ENCODE measurements at regions not wholly inside any gene's neighbourhood (a gene's known extent, or its start where the extent isn't known, plus 50 kb on each side); places are given as distances from the start of the nearest gene placed in this dataset.
"Not testable (repeated sequence)": the region's sequence is repeated elsewhere in the genome, so short reads cannot be mapped to it uniquely, and the experiment has no call there.

DNA sequence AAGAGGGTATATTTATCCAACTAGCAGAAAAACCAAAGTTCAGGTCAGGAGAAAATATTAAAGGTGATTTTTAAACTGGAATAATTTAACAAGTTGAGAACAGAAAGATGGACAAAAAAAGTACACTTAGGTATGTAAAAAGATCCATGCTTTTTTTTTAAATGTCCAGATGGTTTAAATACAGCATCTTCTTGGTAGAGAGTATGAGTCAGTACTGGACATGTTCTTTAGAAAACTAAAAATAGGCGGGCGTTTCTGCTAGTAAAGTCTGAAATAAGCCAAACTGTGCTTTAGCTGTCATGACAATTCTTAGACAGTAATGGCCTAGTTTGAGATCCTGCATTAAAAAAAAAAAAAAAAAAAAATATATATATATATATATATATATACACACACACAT is 255.9 kb upstream of the ST8SIA4 start:
- no peak for DNase-seq

DNA sequence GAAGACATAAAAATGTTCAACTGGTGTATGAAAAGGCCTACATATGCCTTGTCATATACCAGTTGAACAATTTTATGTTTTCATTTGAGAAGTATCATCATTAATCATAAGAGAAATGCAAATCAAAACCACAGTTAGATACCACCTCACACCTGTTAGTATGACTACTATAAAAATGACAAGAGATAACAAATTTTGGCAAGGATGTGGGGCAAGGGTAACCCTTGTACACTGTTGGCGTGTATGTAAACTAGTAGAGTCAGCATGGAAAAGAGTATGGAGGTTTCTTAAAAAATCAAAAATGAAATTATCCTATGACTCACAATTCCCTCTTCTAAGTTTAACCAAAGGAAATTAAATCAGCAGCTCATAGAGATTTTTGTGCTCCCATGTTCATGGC is 250.4 kb upstream of the ST8SIA4 start:
- no peak for DNase-seq

- DNase-seq = no peak
Observed at GRCh38 chr5:101143526-101143925, 240.4 kb upstream of the ST8SIA4 start.

DNA sequence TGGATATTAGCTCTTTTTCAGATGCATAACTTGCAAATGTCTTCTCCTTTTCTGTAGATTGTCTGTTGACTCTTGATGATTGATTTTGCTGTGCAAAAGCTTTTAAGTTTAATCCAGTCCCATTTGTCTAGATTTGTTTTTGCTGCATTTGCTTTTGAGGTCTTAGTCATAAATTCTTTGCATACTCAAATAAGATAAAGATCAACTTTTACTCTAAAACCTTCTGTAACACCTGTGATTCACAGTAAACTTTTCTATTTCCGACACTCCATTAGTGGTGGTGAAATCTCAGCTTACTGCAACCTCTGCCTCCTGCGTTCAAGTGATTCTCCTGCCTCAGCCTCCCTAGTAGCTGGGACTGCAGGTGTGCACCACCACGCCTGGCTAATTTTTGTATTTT is 239.0 kb upstream of the ST8SIA4 start:
- DNase-seq = no peak

DNA sequence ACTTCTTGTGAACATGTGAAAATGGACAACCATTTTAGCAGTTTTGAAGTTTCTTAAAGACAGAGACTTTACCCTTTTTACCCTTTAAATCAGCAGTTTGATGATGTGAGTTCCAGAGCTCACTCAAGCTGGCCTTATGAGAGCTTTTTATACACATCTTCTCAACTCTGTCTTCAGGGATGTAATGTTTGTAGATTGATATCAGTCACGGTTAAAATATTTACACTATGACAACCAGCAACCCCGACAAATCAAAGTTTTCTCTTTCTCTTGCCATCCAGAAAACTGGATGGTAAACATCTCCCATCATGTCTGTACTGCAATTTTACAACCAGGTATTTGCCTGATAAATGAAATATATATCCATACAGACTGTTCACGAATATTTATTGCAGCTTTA is 233.4 kb upstream of the ST8SIA4 start:
- DNase-seq = no peak

- no peak for DNase-seq
Observed at GRCh38 chr5:101123363-101123762, 220.3 kb upstream of the ST8SIA4 start.

DNA sequence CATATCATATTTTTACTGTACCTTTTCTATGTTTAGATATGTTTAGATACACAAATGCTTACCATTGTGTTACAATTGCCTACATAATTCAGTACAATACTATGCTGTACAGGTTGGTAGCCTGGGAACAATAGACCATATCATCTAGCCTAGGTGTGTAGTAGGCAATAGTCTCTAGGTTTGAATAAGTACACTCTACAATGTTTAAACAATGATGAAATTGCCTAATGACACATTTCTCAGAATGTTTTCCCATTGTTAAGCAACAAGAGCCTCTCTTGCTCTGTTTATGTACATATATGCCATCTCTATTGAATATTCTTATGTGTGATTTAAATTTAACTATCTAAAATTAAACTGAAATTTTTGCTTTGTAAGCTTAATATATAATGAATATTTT is 209.6 kb upstream of the ST8SIA4 start:
- DNase-seq = no peak

DNA sequence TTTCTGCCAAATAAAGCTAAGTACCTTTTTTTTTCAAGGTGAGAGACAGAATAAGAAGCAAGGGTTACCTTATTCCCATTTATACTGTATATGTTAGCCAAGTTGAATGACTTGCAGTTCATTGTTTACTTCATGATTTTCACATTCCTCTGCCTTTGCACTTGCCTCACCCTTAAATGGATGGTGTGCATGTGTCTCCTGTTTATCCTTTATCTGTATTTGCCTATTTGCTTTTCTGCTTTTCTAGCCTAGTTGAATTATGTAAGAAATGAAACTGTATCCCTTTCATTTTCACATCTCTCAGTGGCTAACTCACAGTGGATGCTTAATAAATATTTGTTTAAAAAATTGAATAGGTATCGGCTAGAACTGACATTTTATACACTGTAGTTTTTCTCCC is 200.8 kb upstream of the ST8SIA4 start:
- no peak for DNase-seq

DNA sequence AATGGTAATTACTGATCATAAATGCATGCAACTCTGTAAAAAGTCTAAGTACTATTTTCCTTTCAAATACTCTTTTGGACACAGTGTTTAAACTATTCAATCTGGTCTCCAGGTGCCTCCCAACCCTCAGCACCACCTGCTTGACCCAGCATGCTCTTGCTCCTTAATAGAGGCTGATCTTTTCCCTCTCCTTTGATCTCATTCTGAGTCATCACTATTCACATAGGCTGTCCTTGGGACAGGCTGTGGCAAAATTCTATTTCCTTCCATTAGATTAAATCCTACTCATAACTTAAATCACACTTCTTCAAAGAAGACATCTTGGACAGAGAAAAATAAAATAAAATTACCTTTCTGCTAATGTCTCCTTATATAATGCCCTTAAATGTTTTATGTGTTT is 199.4 kb upstream of the ST8SIA4 start:
- no peak for DNase-seq

GRCh38 chr5:101091902-101092301 is 188.8 kb upstream of the ST8SIA4 start:
- no peak for DNase-seq

- DNase-seq = no peak
Observed at GRCh38 chr5:101084353-101084752, 181.3 kb upstream of the ST8SIA4 start.

GRCh38 chr5:101080462-101081240 is 177.6 kb upstream of the ST8SIA4 start:
- peak; percentile 65 for DNase-seq

- DNase-seq = no peak
Observed at GRCh38 chr5:101068298-101068697, 165.2 kb upstream of the ST8SIA4 start.

GRCh38 chr5:101067429-101067828 is 164.3 kb upstream of the ST8SIA4 start:
- no peak for DNase-seq

- DNase-seq = no peak
Observed at GRCh38 chr5:101062902-101063301, 159.8 kb upstream of the ST8SIA4 start.

- no peak for DNase-seq
Observed at GRCh38 chr5:101047181-101047580, 144.1 kb upstream of the ST8SIA4 start.

- peak; percentile 0 for DNase-seq
Observed at GRCh38 chr5:101045689-101046088, 142.6 kb upstream of the ST8SIA4 start.

- DNase-seq = not testable (repeated sequence)
Observed at GRCh38 chr5:101040002-101040401, 136.9 kb upstream of the ST8SIA4 start.

- no peak for DNase-seq
Observed at GRCh38 chr5:101036778-101037177, 133.7 kb upstream of the ST8SIA4 start.

DNA sequence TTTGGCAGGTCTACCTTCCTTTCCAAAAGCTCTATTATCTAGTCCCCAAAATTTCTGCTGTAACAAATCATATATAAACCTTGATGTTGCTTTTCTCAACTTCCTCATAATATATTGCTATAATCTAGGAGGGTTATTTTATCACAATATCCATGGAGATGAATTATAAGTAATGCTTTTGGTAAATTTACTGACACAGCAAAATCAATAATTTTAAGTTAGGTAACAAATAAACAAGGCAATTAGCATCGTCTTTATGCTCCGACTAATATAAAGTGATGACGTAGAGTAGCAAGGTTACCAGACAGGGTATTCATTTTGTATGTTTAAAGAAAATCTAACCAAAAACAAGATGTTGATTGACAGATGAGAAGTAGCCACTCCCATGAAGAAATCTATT is 132.3 kb upstream of the ST8SIA4 start:
- DNase-seq = no peak

- DNase-seq = no peak
Observed at GRCh38 chr5:101024299-101024698, 121.2 kb upstream of the ST8SIA4 start.

GRCh38 chr5:101018299-101018698 is 115.2 kb upstream of the ST8SIA4 start:
- DNase-seq = no peak

GRCh38 chr5:101012880-101013279 is 109.8 kb upstream of the ST8SIA4 start:
- no peak for DNase-seq

GRCh38 chr5:101009758-101010519 is 106.9 kb upstream of the ST8SIA4 start:
- no peak for DNase-seq

All from fibroblast of skin of scalp (primary cell).